SK-N-SH (cell line): ENCODE measurements at regions not wholly inside any gene's neighbourhood (a gene's known extent, or its start where the extent isn't known, plus 50 kb on each side); places are given as distances from the start of the nearest gene placed in this dataset.

ENCODE experiments used
- CTCF ChIA-PET: fragments of 300-600, 350-600 bp; formaldehyde crosslinking; extraction: SDS; loops from one replicate; lab custom pipeline; 2021; lab: Yijun Ruan, JAX
- POLR2A ChIA-PET: fragments of 350-600 bp; sonication (Branson Sonifier 250); formaldehyde crosslinking; extraction: SDS; loops from one replicate; lab custom pipeline; 2020; ENCODE audit warnings: antibody characterized with exemption, inconsistent platforms; lab: Yijun Ruan, JAX
- DNase-seq: peaks from one replicate; pipeline ENCODE4 v3.0.0; 2012
- H2AFZ ChIP-seq: fragments of 200-600 bp; sonication (generic); 2 replicates; pipeline ENCODE4 v1.8.1; 2016; ENCODE audit warnings: antibody characterized with exemption, mild to moderate bottlenecking, low read depth
- H3F3A ChIP-seq: fragments of 200-600 bp; sonication (generic); replicated peaks from 2 replicates; pipeline ENCODE3; 2016; ENCODE audit warnings: antibody characterized with exemption, mild to moderate bottlenecking; ENCODE audit not compliant: insufficient read depth
- H3K27ac ChIP-seq, 2 experiments: fragments of 200-500 bp in 1 of 2; fragments of 200-600 bp in 1 of 2; sonication (Bioruptor generic) in 1 of 2; sonication (generic), shearing (Covaris generic) in 1 of 2; 2 replicates each; pipeline versions ENCODE4 v1.5.1 to v1.6.1; 2014 to 2016; ENCODE audit warnings: low read depth in 2 of 2, inconsistent platforms in 1 of 2, low read length in 1 of 2, mild to moderate bottlenecking in 1 of 2, mixed read lengths in 1 of 2
- H3K27me3 ChIP-seq: fragments of 200-600 bp; sonication (generic), shearing (Covaris generic); 2 replicates; pipeline ENCODE4 v1.6.1; 2016; ENCODE audit warnings: mixed run types; ENCODE audit not compliant: insufficient read depth
- H3K36me3 ChIP-seq, 2 experiments: fragments of 200-500 bp in 1 of 2; fragments of 200-600 bp in 1 of 2; sonication (Bioruptor generic) in 1 of 2; sonication (generic) in 1 of 2; replicated peaks in 1 of 2; 2 replicates each; pipeline versions ENCODE3 to v1.5.1; 2014 to 2016; ENCODE audit warnings: low read length in 1 of 2, mild to moderate bottlenecking in 1 of 2; ENCODE audit not compliant: insufficient read depth in 2 of 2, control insufficient read depth in 1 of 2
- H3K4me1 ChIP-seq, 2 experiments: fragments of 200-500 bp in 1 of 2; fragments of 200-600 bp in 1 of 2; sonication (Bioruptor generic) in 1 of 2; sonication (generic), shearing (Covaris generic) in 1 of 2; 2 replicates each; pipeline versions ENCODE4 v1.5.1 to v1.6.1; 2014 to 2016; ENCODE audit warnings: low read depth in 1 of 2, low read length in 1 of 2, mixed run types in 1 of 2; ENCODE audit not compliant: insufficient read depth in 2 of 2, control insufficient read depth in 1 of 2
- H3K4me2 ChIP-seq: fragments of 200-600 bp; sonication (generic), shearing (Covaris generic); 2 replicates; pipeline ENCODE4 v1.6.1; 2017; ENCODE audit warnings: mixed run types
- H3K4me3 ChIP-seq, 2 experiments: fragments of 200-500 bp in 1 of 2; fragments of 200-600 bp in 1 of 2; sonication (Bioruptor generic) in 1 of 2; sonication (generic), shearing (Covaris generic) in 1 of 2; 2 replicates each; pipeline versions ENCODE4 v1.5.1 to v1.8.1; 2014 to 2016; ENCODE audit warnings: low read depth in 2 of 2, inconsistent platforms in 1 of 2, low read length in 1 of 2, mild to moderate bottlenecking in 1 of 2, mixed read lengths in 1 of 2, moderate library complexity in 1 of 2
- H3K79me2 ChIP-seq: fragments of 200-600 bp; sonication (generic); 2 replicates; pipeline ENCODE4 v1.8.1; 2017; ENCODE audit warnings: mild to moderate bottlenecking; ENCODE audit not compliant: insufficient read depth
- H3K9ac ChIP-seq: fragments of 200-600 bp; sonication (generic); 2 replicates; pipeline ENCODE4 v1.6.1; 2017; ENCODE audit warnings: mixed run types
- H3K9me2 ChIP-seq: fragments of 200-600 bp; sonication (generic); 2 replicates; pipeline ENCODE4 v1.6.1; 2017; ENCODE audit warnings: mixed run types
- H3K9me3 ChIP-seq: fragments of 200-600 bp; sonication (generic); 2 replicates; pipeline ENCODE4 v1.6.1; 2017; ENCODE audit warnings: mixed run types, mild to moderate bottlenecking, moderate library complexity
- H4K20me1 ChIP-seq: fragments of 200-600 bp; sonication (generic); 2 replicates; pipeline ENCODE4 v1.6.1; 2017; ENCODE audit warnings: mild to moderate bottlenecking, mixed run types; ENCODE audit not compliant: insufficient read depth
- CTCF ChIP-seq: fragments of 200-600 bp; sonication (generic); IDR thresholded peaks from 2 replicates; pipeline ENCODE4 v1.6.1; 2017; ENCODE audit warnings: antibody characterized with exemption, mild to moderate bottlenecking, moderate library complexity
- ELF1 ChIP-seq: IDR thresholded peaks from 2 replicates; pipeline ENCODE4 v1.4.0; 2012
- EZH2phosphoT487 ChIP-seq: fragments of 200-600 bp; sonication (generic); IDR thresholded peaks from 2 replicates; pipeline ENCODE4 v1.6.1; 2017; ENCODE audit warnings: low read depth, mixed run types, mild to moderate bottlenecking, antibody characterized with exemption, moderate library complexity, borderline replicate concordance
- FOSL2 ChIP-seq: IDR thresholded peaks from 2 replicates; pipeline ENCODE4 v1.4.0; 2012; ENCODE audit warnings: low read depth, mild to moderate bottlenecking, moderate library complexity, borderline replicate concordance
- GABPA ChIP-seq: IDR thresholded peaks from 2 replicates; pipeline ENCODE4 v1.4.0; 2012; ENCODE audit warnings: low read depth, mild to moderate bottlenecking
- IRF3 ChIP-seq: fragments of 150-350 bp; IDR thresholded peaks from 2 replicates; pipeline ENCODE4 v1.6.1; 2016; ENCODE audit warnings: mild to moderate bottlenecking, low read depth, low read length
- JUND ChIP-seq: IDR thresholded peaks from 2 replicates; pipeline ENCODE4 v1.4.0; 2012
- MEF2A ChIP-seq: IDR thresholded peaks from 2 replicates; pipeline ENCODE4 v1.4.0; 2012; ENCODE audit warnings: low read depth, borderline replicate concordance
- NFIC ChIP-seq: IDR thresholded peaks from 2 replicates; pipeline ENCODE4 v1.4.0; 2012; ENCODE audit warnings: borderline replicate concordance
- REST ChIP-seq: IDR thresholded peaks from 2 replicates; pipeline ENCODE4 v1.6.1; 2012; ENCODE audit warnings: mild to moderate bottlenecking, low read depth, low read length, moderate library complexity
- RFX5 ChIP-seq: IDR thresholded peaks from 2 replicates; pipeline ENCODE4 v1.6.1; 2012; ENCODE audit warnings: mild to moderate bottlenecking, improper control_type of control experiment, low read length
- RXRA ChIP-seq: IDR thresholded peaks from 2 replicates; pipeline ENCODE4 v1.4.0; 2012; ENCODE audit warnings: low read depth, mild to moderate bottlenecking, borderline replicate concordance
- SIN3A ChIP-seq: IDR thresholded peaks from 2 replicates; pipeline ENCODE4 v1.6.1; 2012; ENCODE audit warnings: low read depth, mild to moderate bottlenecking, low read length, moderate library complexity, borderline replicate concordance
- SMC3 ChIP-seq: IDR thresholded peaks from 2 replicates; pipeline ENCODE4 v1.6.1; 2012; ENCODE audit warnings: low read depth, low read length, improper control_type of control experiment
- TAF1 ChIP-seq: IDR thresholded peaks from 2 replicates; pipeline ENCODE4 v1.6.1; 2012; ENCODE audit warnings: low read depth, mild to moderate bottlenecking, low read length, moderate library complexity, borderline replicate concordance
- TCF12 ChIP-seq: IDR thresholded peaks from 2 replicates; pipeline ENCODE4 v1.4.0; 2012
- USF1 ChIP-seq: IDR thresholded peaks from 2 replicates; pipeline ENCODE4 v1.4.0; 2012; ENCODE audit warnings: low read depth, borderline replicate concordance
- USF2 ChIP-seq: fragments of 150-350 bp; IDR thresholded peaks from 2 replicates; pipeline ENCODE4 v1.6.1; 2017; ENCODE audit warnings: antibody characterized with exemption, low read length, low read depth, borderline replicate concordance
- YY1 ChIP-seq: IDR thresholded peaks from 2 replicates; pipeline ENCODE4 v1.4.0; 2012; ENCODE audit warnings: low read depth, mild to moderate bottlenecking
- ZBTB33 ChIP-seq: IDR thresholded peaks from 2 replicates; pipeline ENCODE4 v1.4.0; 2012; ENCODE audit warnings: low read depth, borderline replicate concordance
- WGBS: methylation state at CpG from one replicate; pipeline ENCODE4 v1.1.6; 2017; ENCODE audit warnings: low lambda C conversion rate; 5-methylcytosine and 5-hydroxymethylcytosine counted together

- H3K9me2 ChIP-seq, result no peaks in the 10 kb centered on the region
- H3F3A ChIP-seq, result no peaks in the 10 kb centered on the region
- no peak overlapping the region for H3K4me3 ChIP-seq
- H3K9ac ChIP-seq, result no peak overlapping the region
- no peak overlapping the region for H3K27ac ChIP-seq
- no peak overlapping the region for H2AFZ ChIP-seq
- H3K4me2 ChIP-seq, result no peak overlapping the region
- CTCF ChIA-PET, result interaction anchor here (1.2 kb wide), 1 partner anchor 10 kb away, joined by 3 read pairs; no protein-coding TSS in a partner anchor
- H3K27me3 ChIP-seq, result no peaks in the 10 kb centered on the region
- no peaks in the 10 kb centered on the region for H4K20me1 ChIP-seq
- POLR2A ChIA-PET, result no interaction called here
- H3K9me3 ChIP-seq, result no peaks in the 10 kb centered on the region
- no peaks in the 10 kb centered on the region for H3K79me2 ChIP-seq
- no peaks in the 10 kb centered on the region for H3K4me1 ChIP-seq
- no peak for DNase-seq
- H3K36me3 ChIP-seq, result no peaks in the 10 kb centered on the region
- no peak for TF ChIP-seq ZBTB33
- no peak for TF ChIP-seq IRF3
- TF ChIP-seq CTCF, result no peak
- TF ChIP-seq REST, result no peak
- no peak for TF ChIP-seq JUND
- TF ChIP-seq YY1, result no peak
- TF ChIP-seq USF1, result no peak
- TF ChIP-seq RFX5, result no peak
- no peak for TF ChIP-seq SMC3
- no peak for TF ChIP-seq FOSL2
- TF ChIP-seq ELF1, result no peak
- no peak for TF ChIP-seq NFIC
- TF ChIP-seq RXRA, result no peak
- no peak for TF ChIP-seq SIN3A
- TF ChIP-seq GABPA, result no peak
- TF ChIP-seq TAF1, result no peak
- no peak for TF ChIP-seq EZH2phosphoT487
- no peak for TF ChIP-seq USF2
- no peak for TF ChIP-seq TCF12
- no peak for TF ChIP-seq MEF2A
- 4% methylated on average over 4 of the region's 5 CpGs for WGBS
These were observed 56.2 kb upstream of the ARHGEF7 start for GRCh38 chr13:111058796-111059506.
